ENCODE measurements at regions not wholly inside any gene's neighbourhood (a gene's known extent, or its start where the extent isn't known, plus 50 kb on each side); places are given as distances from the start of the nearest gene placed in this dataset.

- DNase-seq (ENCODE audit: low read depth): no peak
Measured at GRCh38 chr20:12659942-12660341, 348.8 kb upstream of the SPTLC3 start.

DNA sequence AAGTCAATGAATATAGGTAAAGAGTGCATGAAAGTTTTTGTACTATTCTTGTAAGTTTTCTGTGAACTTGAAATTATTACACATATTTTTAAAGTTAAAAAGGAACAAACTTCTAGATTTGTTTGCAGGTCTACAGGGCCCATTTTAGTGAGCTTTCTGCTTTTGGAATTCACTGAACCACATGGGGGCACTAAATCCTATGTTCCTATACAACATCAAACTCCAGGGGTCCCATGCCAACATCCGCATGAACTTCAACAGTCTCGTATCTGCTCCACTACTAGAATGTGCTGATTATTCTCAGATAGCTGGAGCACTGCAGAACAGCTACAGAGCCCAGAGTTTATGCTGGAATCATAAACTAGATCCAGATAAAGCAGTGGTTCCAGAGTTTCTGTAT lies 347.9 kb upstream of the SPTLC3 start:
- no peak for DNase-seq (ENCODE audit: low read depth)

GRCh38 chr20:12670301-12670700 lies 338.5 kb upstream of the SPTLC3 start:
- DNase-seq (ENCODE audit: low read depth): no peak

DNA sequence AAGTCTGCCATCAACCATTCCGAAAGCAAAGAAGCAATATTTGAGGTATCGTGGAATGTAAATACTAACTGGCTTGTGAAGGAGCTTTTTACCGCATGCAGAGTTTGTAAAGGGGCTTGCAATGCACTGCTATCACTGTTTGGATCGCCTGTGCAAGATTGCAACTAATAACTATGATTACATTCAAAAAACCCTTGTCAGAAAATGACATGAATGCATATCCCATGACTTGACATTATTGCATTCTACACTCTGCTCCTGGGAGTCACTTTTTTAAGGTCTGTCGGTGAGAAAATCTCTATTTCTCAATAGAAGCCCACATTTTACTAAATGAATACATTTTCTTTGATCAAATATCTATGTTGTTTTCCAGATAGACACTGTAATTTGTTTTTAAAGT lies 335.4 kb upstream of the SPTLC3 start:
- no peak for DNase-seq (ENCODE audit: low read depth)

DNA sequence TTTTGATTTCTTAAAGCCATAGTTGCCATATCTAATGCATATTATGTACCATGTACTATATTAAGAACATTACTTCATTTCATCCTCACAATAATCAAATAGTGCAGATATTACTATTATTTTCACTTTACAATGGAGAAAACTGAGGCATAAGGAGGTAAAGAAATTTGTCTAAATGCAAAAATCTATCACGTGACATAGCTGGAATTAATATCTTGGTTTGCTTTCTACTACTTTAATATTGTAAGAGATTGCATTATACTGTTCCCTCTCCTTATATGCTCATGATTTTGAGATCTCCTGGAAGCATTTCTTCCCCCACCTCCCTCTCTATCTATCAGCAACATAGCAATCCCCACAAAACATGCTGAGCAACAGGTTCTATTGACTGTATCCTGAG lies 330.8 kb upstream of the SPTLC3 start:
- no peak for DNase-seq (ENCODE audit: low read depth)

GRCh38 chr20:12679447-12679846 lies 329.3 kb upstream of the SPTLC3 start:
- no peak for DNase-seq (ENCODE audit: low read depth)

- DNase-seq (ENCODE audit: low read depth): no peak
Measured at GRCh38 chr20:12682613-12683012, 326.2 kb upstream of the SPTLC3 start.

DNA sequence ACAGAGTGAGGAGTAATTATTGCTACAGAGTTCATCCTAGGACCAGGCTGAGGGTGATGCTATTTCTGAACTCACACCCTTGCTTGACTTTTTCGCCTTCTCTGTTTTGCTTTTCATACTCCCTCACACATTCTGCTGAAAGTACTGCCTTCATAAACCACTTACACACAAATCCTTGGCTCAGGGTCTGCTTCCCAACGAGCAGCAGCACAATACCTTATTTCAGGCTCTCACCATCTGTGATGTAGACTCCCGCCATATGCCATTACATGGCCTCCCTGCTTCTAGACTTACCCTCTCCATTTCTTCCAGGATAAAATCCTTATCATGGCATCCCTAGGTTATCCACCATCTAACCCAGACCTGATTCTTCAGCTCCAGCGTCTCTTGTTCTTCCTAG lies 321.3 kb upstream of the SPTLC3 start:
- DNase-seq (ENCODE audit: low read depth): no peak

DNA sequence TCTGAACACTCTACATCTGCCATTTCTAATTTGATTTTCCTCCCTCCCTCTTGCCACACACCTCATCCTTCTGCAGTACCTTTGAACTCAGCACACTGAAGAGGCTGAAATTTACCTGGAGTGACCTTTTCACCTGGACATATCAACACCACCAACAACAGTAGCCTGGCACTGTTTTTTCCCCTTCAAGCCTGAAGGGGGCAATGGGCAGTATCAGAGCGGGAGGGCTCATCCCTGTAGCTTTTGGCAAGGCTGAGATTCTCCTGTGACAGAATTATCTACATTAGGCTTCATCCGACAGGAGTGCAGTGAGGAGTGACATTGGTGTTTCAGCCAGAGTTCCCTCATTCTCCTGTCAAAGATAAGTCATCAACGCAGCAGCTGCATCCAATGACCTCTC lies 312.8 kb upstream of the SPTLC3 start:
- DNase-seq (ENCODE audit: low read depth): no peak

- no peak for DNase-seq (ENCODE audit: low read depth)
Measured at GRCh38 chr20:12698817-12699216, 310.0 kb upstream of the SPTLC3 start.

DNA sequence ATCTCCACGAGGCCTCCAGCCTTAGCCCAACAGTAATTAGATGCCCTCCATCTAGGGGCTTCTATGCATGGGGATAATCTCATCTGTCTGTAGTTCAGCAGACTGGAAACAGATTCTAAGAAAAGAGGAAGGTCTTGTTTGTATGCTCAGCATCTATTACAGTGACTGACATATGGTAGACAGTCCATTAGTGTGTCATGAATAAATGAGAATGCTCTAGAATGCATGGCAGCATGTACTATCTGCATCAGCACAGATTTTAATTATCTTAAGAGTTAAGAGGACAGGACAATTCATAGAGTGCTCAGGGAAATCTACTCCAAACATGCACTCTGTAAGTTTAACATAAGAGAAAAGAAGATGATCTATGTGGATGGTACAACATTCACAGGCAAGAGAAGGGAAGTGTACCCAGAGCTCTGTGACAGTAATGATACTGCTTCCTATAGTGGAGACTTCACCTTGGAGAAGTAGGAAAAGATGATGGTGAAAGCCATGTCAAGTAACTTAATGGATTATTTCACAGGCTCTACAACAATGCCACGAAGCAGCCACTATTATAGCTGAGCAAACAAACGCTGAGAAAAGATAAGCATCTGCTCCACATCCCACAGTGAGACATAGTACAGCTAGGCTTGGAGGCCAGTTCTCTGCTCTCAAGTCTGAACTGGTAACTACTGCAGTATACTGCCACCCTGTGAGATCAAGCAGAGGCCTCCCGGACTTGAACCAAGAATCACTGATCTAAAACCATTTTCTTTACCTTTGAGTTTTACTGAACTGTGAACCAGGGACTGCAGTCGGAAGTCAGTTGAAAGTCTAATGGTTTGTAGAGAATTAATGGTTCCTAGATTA lies 309.2 kb upstream of the SPTLC3 start:
- DNase-seq (ENCODE audit: low read depth): no peak

DNA sequence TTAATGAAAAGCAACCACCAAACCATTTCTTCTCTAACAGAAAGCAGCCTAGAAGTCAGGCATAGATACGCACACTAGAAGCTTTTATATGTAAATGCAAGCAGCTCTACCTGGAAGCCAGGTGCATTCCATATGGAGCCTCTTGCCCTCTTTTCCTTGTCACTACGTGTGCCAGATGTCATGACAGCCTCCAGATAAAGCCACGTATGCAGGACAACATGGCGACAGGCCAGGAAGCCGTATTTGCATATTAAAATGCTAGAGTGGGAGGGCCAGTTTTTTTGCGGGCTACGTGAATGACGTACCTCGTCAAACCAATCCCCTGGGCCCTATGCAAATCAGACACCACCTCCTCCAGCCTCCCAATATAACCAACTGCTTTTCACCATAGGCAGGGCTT lies 308.1 kb upstream of the SPTLC3 start:
- no peak for DNase-seq (ENCODE audit: low read depth)

GRCh38 chr20:12702312-12702711 lies 306.5 kb upstream of the SPTLC3 start:
- DNase-seq (ENCODE audit: low read depth): no peak

DNA sequence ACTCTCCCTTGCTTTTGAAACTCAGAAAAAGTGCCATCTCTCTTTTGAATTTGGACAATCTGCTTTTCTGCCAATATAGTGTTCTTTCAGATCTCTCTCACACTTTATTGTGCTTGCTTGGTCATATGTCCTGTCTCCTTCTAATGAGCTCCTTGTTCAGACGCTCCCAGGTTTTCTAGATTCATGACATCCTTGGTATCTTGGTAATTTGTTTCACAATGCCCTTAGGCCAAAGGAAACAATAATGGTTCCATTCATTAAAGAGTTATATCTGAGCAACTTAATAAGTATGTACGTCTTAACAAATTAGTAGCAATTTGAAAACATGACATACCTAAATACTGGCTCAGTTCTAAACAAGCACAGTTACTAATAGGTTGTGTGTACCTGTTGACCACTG lies 293.4 kb upstream of the SPTLC3 start:
- no peak for DNase-seq (ENCODE audit: low read depth)

DNA sequence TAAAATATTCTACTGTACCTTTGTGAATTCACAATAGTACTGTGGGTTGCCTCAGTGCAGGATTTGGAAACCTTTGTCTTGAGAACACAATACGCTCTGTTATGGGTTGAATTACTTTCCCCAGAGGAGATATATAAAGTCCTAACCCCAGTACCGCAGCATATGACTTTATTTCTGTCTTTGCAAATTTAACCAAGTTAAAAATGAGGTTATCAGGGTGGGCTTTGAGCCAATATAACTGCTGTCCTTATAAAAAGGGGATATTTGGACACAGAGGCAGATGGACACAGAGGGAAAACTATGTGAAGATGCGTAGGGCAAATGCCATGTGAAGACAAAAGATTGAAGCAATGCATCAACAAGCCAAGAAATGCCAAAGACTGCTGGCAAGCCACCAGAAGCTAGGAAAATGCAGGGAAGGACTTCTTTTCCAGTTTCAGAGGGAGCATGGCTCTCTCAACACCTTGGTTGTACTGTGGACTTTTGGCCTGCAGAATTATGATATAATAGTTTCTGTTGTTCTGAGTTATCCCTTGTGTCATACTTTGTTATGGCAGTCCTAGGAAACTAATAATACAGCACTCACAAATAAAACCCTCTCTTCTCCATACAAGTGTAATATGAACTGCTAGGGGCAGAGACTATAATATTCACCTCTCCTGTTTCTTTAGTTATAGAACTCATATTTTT lies 292.6 kb upstream of the SPTLC3 start:
- DNase-seq (ENCODE audit: low read depth): no peak

DNA sequence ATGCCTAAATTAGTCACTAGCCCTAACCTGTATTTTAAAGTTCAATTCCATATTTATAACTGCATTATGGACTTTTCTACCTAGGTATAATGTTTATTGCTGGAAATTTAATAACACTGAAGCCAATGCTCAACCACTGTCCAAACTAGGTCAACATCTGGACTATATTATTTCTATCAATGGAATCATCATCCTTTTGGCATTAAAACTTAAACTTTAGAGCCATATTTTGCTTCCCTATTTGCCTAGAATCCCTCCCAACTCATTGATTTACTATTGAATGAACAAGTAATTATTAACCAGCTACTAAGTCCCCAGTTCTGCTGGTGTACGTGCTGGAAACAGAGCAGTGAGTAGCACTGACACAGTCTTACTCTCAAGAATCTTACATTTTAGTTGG lies 291.7 kb upstream of the SPTLC3 start:
- no peak for DNase-seq (ENCODE audit: low read depth)

DNA sequence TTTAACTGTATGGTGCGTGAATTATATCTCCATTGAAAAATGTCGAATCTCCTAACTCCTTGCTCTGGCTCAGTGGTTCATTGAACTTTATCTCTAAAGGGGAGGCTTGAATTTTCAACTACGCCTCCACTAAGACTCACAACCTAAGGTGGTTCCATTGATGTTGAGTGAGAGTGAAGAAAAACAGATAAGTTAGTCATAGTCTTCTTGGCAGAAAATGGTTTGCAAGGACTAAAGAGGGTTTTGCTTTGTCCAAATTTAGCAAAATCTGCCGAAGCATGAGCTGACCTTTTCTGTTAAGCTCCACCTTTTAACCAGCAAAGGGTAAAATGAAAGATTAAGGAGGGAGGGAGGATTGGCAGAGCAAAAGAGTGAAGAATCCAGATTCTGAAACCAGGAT lies 290.2 kb upstream of the SPTLC3 start:
- no peak for DNase-seq (ENCODE audit: low read depth)

- DNase-seq (ENCODE audit: low read depth): no peak
Measured at GRCh38 chr20:12721636-12722035, 287.1 kb upstream of the SPTLC3 start.

DNA sequence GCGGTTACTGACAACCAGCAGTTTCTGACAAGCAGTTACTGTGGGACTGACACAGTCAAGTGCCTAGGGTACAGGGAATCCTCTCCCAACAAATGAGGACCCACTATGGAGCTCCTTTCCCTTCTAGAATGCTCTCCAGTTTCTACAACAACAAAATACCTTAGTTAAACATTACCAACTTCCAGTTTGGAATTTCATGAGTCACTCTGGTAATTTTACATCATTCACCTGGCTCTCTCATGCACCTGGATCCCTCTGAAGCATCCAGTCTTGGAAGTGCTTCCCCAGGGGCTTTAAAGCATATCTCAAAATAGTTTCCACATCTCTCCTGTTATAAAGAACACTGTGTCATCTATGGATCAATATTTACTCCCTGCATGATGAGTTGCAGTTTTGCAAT lies 286.7 kb upstream of the SPTLC3 start:
- no peak for DNase-seq (ENCODE audit: low read depth)

DNA sequence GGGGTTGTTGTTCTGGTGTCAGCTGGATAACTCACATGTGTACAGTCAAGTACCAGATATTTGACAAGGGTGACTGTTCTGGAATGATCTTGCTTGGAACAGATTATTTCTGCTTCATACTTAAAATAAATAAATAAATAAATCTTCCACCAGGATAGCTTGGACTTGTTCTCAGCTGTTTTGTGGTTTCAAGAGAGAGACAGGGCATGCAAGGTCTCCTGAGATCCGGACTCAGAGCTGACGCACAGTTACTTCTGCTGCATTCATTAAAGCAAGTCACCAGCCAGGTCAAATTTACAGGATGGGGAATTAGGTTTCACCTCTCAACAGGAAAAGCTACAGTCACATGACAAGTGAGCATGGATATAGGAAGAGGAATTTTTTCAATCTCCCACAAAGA lies 285.0 kb upstream of the SPTLC3 start:
- DNase-seq (ENCODE audit: low read depth): no peak

- no peak for DNase-seq (ENCODE audit: low read depth)
Measured at GRCh38 chr20:12728782-12729181, 280.0 kb upstream of the SPTLC3 start.

DNA sequence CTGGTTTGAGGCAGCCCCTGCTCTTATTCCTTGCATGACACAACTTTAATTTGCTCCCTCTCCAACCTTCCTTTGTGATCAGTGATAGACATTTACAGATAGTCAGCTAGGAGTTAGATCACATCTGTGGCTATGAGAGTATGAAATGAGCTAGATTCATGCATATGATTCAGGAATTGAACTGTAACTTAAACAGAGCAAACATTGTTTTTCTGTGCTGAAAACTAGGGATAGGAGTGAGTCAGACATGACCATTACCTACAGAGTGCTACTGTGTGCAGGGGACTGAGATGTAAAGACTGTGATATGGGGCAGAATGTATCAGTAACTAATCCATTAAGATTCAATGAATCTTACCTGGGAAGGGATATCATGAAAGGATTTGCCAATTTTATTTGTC lies 279.4 kb upstream of the SPTLC3 start:
- DNase-seq (ENCODE audit: low read depth): no peak

DNA sequence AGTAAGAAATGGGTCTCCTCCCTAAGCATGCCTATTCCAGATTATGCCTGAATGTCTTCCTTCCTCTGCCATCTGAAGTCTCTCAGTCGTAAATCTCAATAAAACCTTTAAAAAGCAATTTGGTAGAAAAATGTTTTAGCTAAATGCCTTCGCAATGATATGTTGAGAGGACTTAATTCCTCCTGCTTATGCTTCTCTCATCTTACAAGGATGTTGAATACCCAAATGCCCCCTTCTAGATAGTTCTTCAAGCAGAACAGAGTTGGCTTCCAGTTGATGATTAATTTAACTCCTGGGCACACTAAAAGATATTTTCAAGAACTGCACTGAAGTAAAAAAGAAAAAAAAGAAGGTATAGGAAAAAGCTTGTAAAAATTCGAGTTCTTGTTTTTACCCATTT lies 275.0 kb upstream of the SPTLC3 start:
- no peak for DNase-seq (ENCODE audit: low read depth)

GRCh38 chr20:12737497-12737896 lies 271.3 kb upstream of the SPTLC3 start:
- DNase-seq (ENCODE audit: low read depth): no peak
